Activated CD8-positive, alpha-beta memory T cell treated with anti-CD3 and anti-CD28 coated beads, Interleukin-2, amount 10 ng/mL, durations not matched to agents 7 days and 5 days (primary cell): ENCODE measurements at regions not wholly inside any gene's neighbourhood (a gene's known extent, or its start where the extent isn't known, plus 50 kb on each side); places are given as distances from the start of the nearest gene placed in this dataset.
"Not testable (repeated sequence)": the region's sequence is repeated elsewhere in the genome, so short reads cannot be mapped to it uniquely, and the experiment has no call there.

Experiments used
- ATAC-seq: fragments of 150-1000 bp; cut with Tn5 transposase; one replicate; pipeline ENCODE4 v1.10.0; 2021; ENCODE audit warnings: moderate library complexity
- CTCF ChIA-PET: fragments of 350-600 bp; sonication (Branson Sonifier 250); formaldehyde crosslinking; loops from one replicate; lab custom pipeline; 2021; ENCODE audit warnings: antibody characterized with exemption; lab: Charles Lee
- DNase-seq: peaks from one replicate; pipeline ENCODE4 v3.0.0-alpha.2; 2020
- H3K27ac Mint-ChIP-seq: one replicate; pipeline ENCODE4 v1.8.0; 2021; ENCODE audit warnings: mild to moderate bottlenecking, mixed read lengths
- H3K27me3 Mint-ChIP-seq: one replicate; pipeline ENCODE4 v1.8.0; 2021; ENCODE audit warnings: mixed read lengths
- H3K36me3 Mint-ChIP-seq: one replicate; pipeline ENCODE4 v1.8.0; 2021; ENCODE audit warnings: mild to moderate bottlenecking, mixed read lengths
- H3K4me1 Mint-ChIP-seq: one replicate; pipeline ENCODE4 v1.8.0; 2021; ENCODE audit warnings: mixed read lengths
- H3K4me3 Mint-ChIP-seq: one replicate; pipeline ENCODE4 v1.8.0; 2021; ENCODE audit warnings: mild to moderate bottlenecking, moderate library complexity, mixed read lengths
- H3K9me3 Mint-ChIP-seq: one replicate; pipeline ENCODE4 v1.8.0; 2022; ENCODE audit warnings: low read depth, mixed read lengths

- H3K4me1 Mint-ChIP-seq, result no peaks in the 10 kb centered on the region
- no peak overlapping the region for H3K4me3 Mint-ChIP-seq
- CTCF ChIA-PET, result no interaction called here
- no peak for DNase-seq
- no peak for ATAC-seq
- no peaks in the 10 kb centered on the region for H3K27me3 Mint-ChIP-seq
- no peaks in the 10 kb centered on the region for H3K36me3 Mint-ChIP-seq
- no peaks in the 10 kb centered on the region for H3K9me3 Mint-ChIP-seq
- H3K27ac Mint-ChIP-seq, result no peak overlapping the region
Measured at GRCh38 chr2:226548732-226549131, 250.9 kb downstream of the IRS1 start.

DNA sequence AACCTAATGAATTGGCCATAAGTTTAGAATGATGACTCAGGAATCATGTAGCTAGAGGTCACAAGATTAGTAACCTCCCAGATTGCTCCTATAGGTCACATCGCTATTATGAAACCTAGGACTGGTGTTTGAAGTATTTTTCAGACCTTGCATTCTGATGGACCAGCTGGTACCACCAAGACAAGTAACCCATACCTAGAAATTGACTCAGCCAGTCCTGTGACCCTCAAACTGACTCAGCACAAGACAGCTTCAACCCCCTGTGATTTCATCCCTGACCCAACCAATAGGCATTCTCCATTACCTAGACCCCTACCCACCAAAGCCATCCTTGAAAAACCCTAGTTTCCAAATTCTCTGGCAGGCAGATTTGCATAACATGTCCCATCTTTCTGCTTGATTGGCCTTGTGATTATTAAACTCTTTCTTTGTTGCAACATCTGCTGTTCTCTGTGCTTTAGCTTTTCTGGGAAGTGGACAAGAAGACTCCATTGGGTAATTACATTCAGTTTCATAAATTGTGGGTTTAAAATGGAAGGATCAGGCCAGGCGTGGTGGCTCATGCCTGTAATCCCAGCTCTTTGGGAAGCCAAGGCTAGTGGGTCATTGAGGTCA lies 254.9 kb downstream of the IRS1 start:
- Mint-ChIP-seq H3K9me3 (no peaks in the 10 kb centered on the region), H3K27ac (no peak overlapping the region), H3K36me3 (no peaks in the 10 kb centered on the region), H3K27me3 (peaks cover 4% of the 10 kb centered on the region), H3K4me3 (no peak overlapping the region), H3K4me1 (no peaks in the 10 kb centered on the region)
- no peak for ATAC-seq
- no peak for DNase-seq
- CTCF ChIA-PET, result no interaction called here

- CTCF ChIA-PET, result no interaction called here
- Mint-ChIP-seq H3K27ac (no peak overlapping the region), H3K36me3 (no peaks in the 10 kb centered on the region), H3K4me1 (no peaks in the 10 kb centered on the region), H3K4me3 (no peak overlapping the region), H3K27me3 (peaks cover 5% of the 10 kb centered on the region), H3K9me3 (no peaks in the 10 kb centered on the region)
- ATAC-seq (no peak), DNase-seq (no peak)
Measured at GRCh38 chr2:226540204-226540994, 259.2 kb downstream of the IRS1 start.

GRCh38 chr2:226536410-226536809 lies 263.2 kb downstream of the IRS1 start:
- Mint-ChIP-seq H3K9me3 (no peaks in the 10 kb centered on the region), H3K4me1 (no peaks in the 10 kb centered on the region), H3K27me3 (peaks cover 2% of the 10 kb centered on the region), H3K27ac (no peak overlapping the region), H3K4me3 (no peak overlapping the region), H3K36me3 (no peaks in the 10 kb centered on the region)
- no peak for DNase-seq
- CTCF ChIA-PET, result no interaction called here
- no peak for ATAC-seq

GRCh38 chr2:226532976-226533375 lies 266.6 kb downstream of the IRS1 start:
- DNase-seq, H3K4me1 Mint-ChIP-seq, ATAC-seq, H3K36me3 Mint-ChIP-seq, H3K27ac Mint-ChIP-seq, CTCF ChIA-PET, H3K9me3 Mint-ChIP-seq, H3K27me3 Mint-ChIP-seq, H3K4me3 Mint-ChIP-seq: not testable (repeated sequence)

DNA sequence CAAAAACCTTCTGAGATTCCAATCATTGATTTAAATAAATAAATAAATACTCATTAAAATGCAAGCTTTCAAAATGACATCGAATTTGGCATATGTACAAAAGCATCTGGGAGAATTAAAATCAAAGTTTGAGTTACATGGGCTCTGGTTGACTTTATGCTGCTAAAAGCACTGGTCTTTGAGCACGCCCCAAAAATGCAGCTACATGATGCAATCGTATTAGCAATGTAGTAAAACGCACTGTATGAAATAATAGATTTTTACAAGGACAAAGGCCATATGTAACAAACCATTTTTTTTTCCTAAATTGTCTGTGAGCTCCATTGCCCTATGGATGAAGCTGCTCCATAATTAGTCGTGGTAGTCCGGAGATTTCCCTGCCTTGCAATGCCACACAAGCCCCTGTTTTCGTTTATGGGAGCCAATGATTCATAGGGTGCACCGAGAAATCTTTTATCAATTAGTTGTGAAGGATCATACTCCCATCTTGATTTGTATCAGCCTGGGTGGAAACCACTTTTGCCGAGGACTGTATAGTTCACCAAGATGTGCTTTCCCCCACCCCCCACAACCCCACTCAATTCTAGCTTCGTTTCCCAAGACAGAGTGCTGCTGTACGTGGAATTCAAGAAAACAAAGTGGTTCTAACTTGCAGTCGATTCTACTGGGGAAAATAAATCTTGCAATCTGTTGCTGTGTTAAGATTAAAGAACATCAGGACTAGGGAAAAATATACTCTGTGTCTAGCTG lies 268.4 kb downstream of the IRS1 start:
- peaks cover 5% of the 10 kb centered on the region for H3K27me3 Mint-ChIP-seq
- ATAC-seq (no peak), DNase-seq (no peak)
- no peaks in the 10 kb centered on the region for H3K9me3 Mint-ChIP-seq
- CTCF ChIA-PET, result interaction anchor here (1.6 kb wide), 1 partner anchor 271 kb away, joined by 4 read pairs; no protein-coding TSS in a partner anchor
- H3K4me3 Mint-ChIP-seq, result no peak overlapping the region
- no peaks in the 10 kb centered on the region for H3K4me1 Mint-ChIP-seq
- H3K36me3 Mint-ChIP-seq, result no peaks in the 10 kb centered on the region
- H3K27ac Mint-ChIP-seq, result no peak overlapping the region

GRCh38 chr2:226529556-226529955 lies 270.1 kb downstream of the IRS1 start:
- Mint-ChIP-seq H3K27me3 (peaks cover 5% of the 10 kb centered on the region), H3K36me3 (no peaks in the 10 kb centered on the region), H3K4me1 (no peaks in the 10 kb centered on the region), H3K9me3 (no peaks in the 10 kb centered on the region), H3K27ac (no peak overlapping the region), H3K4me3 (no peak overlapping the region)
- DNase-seq (no peak), ATAC-seq (no peak)
- CTCF ChIA-PET, result no interaction called here

DNA sequence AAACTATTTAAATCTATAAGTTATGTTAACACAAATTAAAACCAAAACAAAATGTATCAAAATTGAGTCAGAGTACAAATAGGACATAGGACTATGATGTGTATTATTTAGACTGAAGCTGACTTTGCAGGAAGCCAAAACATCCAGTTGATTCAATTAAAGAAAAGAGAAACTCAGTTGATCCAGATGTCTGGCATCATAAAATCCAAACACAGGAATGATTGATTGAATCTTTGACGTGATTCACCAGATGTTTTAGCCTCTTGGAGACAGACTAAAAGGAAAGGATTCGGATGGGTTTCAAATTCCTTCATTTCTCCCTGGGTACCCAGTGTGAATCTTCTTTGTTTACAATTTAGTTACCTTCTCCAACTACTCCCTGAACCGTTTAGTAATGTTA lies 272.9 kb downstream of the IRS1 start:
- Mint-ChIP-seq H3K27me3 (peaks cover 5% of the 10 kb centered on the region), H3K4me3 (no peak overlapping the region), H3K36me3 (no peaks in the 10 kb centered on the region), H3K4me1 (no peaks in the 10 kb centered on the region), H3K27ac (no peak overlapping the region), H3K9me3 (no peaks in the 10 kb centered on the region)
- CTCF ChIA-PET, result no interaction called here
- DNase-seq, result no peak
- ATAC-seq, result no peak

DNA sequence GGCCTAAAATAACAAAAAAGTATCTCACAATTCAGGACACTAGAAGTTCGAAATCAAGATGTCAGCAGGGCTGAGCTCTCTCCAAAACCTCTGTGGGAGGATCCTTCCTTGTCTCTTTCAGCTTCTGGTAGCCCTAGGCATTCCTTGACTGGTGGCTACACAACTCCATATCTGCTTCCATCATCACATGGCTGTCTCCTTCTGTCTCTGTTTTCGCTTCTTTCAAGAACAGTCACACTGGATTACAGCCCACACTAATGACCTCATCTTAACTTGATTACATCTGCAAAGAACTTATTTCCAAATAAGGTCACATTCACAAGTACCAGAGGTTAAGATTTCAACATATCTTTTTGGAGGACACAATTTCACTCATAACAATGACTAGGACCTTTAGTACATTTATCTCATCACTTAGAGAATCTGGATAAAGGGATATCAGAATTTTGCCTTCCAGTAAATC lies 275.2 kb downstream of the IRS1 start:
- H3K9me3 Mint-ChIP-seq, result no peaks in the 10 kb centered on the region
- no peaks in the 10 kb centered on the region for H3K36me3 Mint-ChIP-seq
- no peak for ATAC-seq
- H3K27ac Mint-ChIP-seq, result no peak overlapping the region
- DNase-seq, result no peak
- H3K4me1 Mint-ChIP-seq, result no peaks in the 10 kb centered on the region
- H3K4me3 Mint-ChIP-seq, result no peak overlapping the region
- CTCF ChIA-PET, result no interaction called here
- peaks cover 2% of the 10 kb centered on the region for H3K27me3 Mint-ChIP-seq

- CTCF ChIA-PET, result no interaction called here
- no peaks in the 10 kb centered on the region for H3K4me1 Mint-ChIP-seq
- H3K9me3 Mint-ChIP-seq, result no peaks in the 10 kb centered on the region
- H3K27me3 Mint-ChIP-seq, result peaks cover 2% of the 10 kb centered on the region
- H3K4me3 Mint-ChIP-seq, result no peak overlapping the region
- ATAC-seq (no peak), DNase-seq (no peak)
- H3K27ac Mint-ChIP-seq, result no peak overlapping the region
- H3K36me3 Mint-ChIP-seq, result no peaks in the 10 kb centered on the region
Measured at GRCh38 chr2:226520723-226521122, 278.9 kb downstream of the IRS1 start.

GRCh38 chr2:226515344-226516055 lies 284.1 kb downstream of the IRS1 start:
- H3K27me3 Mint-ChIP-seq, result peaks cover 3% of the 10 kb centered on the region
- H3K9me3 Mint-ChIP-seq, result no peaks in the 10 kb centered on the region
- H3K4me1 Mint-ChIP-seq, result no peaks in the 10 kb centered on the region
- no peak overlapping the region for H3K4me3 Mint-ChIP-seq
- DNase-seq (no peak), ATAC-seq (no peak)
- CTCF ChIA-PET, result no interaction called here
- H3K36me3 Mint-ChIP-seq, result no peaks in the 10 kb centered on the region
- no peak overlapping the region for H3K27ac Mint-ChIP-seq

GRCh38 chr2:226514895-226515294 lies 284.7 kb downstream of the IRS1 start:
- H3K9me3 Mint-ChIP-seq, result no peaks in the 10 kb centered on the region
- DNase-seq (no peak), ATAC-seq (no peak)
- no peak overlapping the region for H3K27ac Mint-ChIP-seq
- peaks cover 3% of the 10 kb centered on the region for H3K27me3 Mint-ChIP-seq
- no peak overlapping the region for H3K4me3 Mint-ChIP-seq
- no peaks in the 10 kb centered on the region for H3K36me3 Mint-ChIP-seq
- CTCF ChIA-PET, result no interaction called here
- H3K4me1 Mint-ChIP-seq, result no peaks in the 10 kb centered on the region

GRCh38 chr2:226511311-226511710 lies 288.3 kb downstream of the IRS1 start:
- H3K27ac Mint-ChIP-seq, result no peak overlapping the region
- H3K27me3 Mint-ChIP-seq, result peaks cover 3% of the 10 kb centered on the region
- no peak for ATAC-seq
- no peaks in the 10 kb centered on the region for H3K9me3 Mint-ChIP-seq
- CTCF ChIA-PET, result no interaction called here
- H3K36me3 Mint-ChIP-seq, result no peaks in the 10 kb centered on the region
- no peak overlapping the region for H3K4me3 Mint-ChIP-seq
- no peaks in the 10 kb centered on the region for H3K4me1 Mint-ChIP-seq
- no peak for DNase-seq
